ENCODE measurements at regions not wholly inside any gene's neighbourhood (a gene's known extent, or its start where the extent isn't known, plus 50 kb on each side); places are given as distances from the start of the nearest gene placed in this dataset.

DNA sequence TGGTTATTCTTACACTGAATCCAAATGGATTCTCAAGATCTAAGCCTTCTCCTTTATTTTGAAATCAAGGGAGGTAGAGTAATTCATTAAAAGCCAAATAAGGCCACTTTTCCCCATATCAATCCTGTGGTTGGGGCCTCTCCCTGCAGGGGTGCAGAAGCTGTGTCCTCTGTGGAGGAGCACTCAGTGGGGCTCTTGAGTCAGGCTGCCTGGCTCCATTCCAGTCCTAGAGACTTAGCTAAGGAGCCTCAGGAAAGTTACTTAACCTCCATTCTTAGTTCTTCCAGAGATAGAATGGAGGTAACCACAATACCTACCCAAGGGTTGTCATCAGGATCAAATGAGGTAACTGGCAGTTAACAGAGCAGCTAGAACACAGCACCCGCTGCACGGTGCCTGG is 564.3 kb downstream of the CMPK2 start:
- H3K9me3 Mint-ChIP-seq (ENCODE audit: unreplicated experiment), result no peaks in the 10 kb centered on the region
- intact Hi-C loops (cut with micrococcal nuclease), result no loop called here
- peak; percentile 0 for DNase-seq (ENCODE audit: unreplicated experiment)
- no TSS peak for BruUV-seq (replicated peaks)
- POLR2A ChIA-PET, result no interaction called here
- TF ChIP-seq CTCF (IDR thresholded peaks at IDR 0.05; ENCODE audit: unreplicated experiment), result no peak
- H3K27ac Mint-ChIP-seq (ENCODE audit: low read depth, unreplicated experiment), result no peak overlapping the region
- no peaks in the 10 kb centered on the region for H3K4me1 Mint-ChIP-seq (ENCODE audit: insufficient read depth, unreplicated experiment)
- no peak overlapping the region for H3K4me3 Mint-ChIP-seq (ENCODE audit: unreplicated experiment)
- H3K27me3 Mint-ChIP-seq (ENCODE audit: insufficient read depth, unreplicated experiment), result no peaks in the 10 kb centered on the region
- CTCF ChIA-PET, result no interaction called here
- no peaks in the 10 kb centered on the region for H3K36me3 Mint-ChIP-seq (ENCODE audit: insufficient read depth, unreplicated experiment)

DNA sequence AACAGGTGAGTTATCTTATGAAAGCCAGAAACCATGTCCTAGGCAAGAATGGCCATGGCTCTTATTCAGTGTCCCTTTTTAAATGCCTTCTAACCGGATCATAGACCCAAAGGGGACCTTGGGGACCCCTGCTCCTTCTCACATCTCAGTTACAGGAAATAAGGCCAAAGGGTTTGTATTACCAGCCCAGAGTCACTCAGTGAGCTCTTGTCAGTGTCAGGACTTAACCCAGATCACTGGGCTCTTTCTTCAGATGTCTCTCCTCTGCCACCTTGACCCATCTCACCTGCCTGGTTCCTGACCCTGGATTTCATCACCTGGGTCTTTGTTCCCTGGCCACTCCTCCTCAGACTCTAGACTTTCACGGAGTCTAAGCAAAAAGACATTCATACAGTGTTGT is 556.7 kb downstream of the CMPK2 start:
- H3K27ac Mint-ChIP-seq (ENCODE audit: low read depth, unreplicated experiment), result no peak overlapping the region
- no TSS peak for BruUV-seq (replicated peaks)
- ChIA-PET POLR2A (no interaction called here), CTCF (no interaction called here)
- no peak overlapping the region for H3K4me3 Mint-ChIP-seq (ENCODE audit: unreplicated experiment)
- H3K27me3 Mint-ChIP-seq (ENCODE audit: insufficient read depth, unreplicated experiment), result no peaks in the 10 kb centered on the region
- DNase-seq (ENCODE audit: unreplicated experiment), result no peak
- TF ChIP-seq CTCF (IDR thresholded peaks at IDR 0.05; ENCODE audit: unreplicated experiment), result no peak
- peaks cover 4% of the 10 kb centered on the region for H3K4me1 Mint-ChIP-seq (ENCODE audit: insufficient read depth, unreplicated experiment)
- H3K36me3 Mint-ChIP-seq (ENCODE audit: insufficient read depth, unreplicated experiment), result no peaks in the 10 kb centered on the region
- intact Hi-C loops (cut with micrococcal nuclease), result no loop called here
- no peaks in the 10 kb centered on the region for H3K9me3 Mint-ChIP-seq (ENCODE audit: unreplicated experiment)

GRCh38 chr2:6309415-6310255 is 556.1 kb downstream of the CMPK2 start:
- DNase-seq (ENCODE audit: unreplicated experiment), result no peak
- Mint-ChIP-seq H3K4me1 (ENCODE audit: insufficient read depth, unreplicated experiment) (peaks cover 4% of the 10 kb centered on the region), H3K27ac (ENCODE audit: low read depth, unreplicated experiment) (no peak overlapping the region), H3K9me3 (ENCODE audit: unreplicated experiment) (no peaks in the 10 kb centered on the region), H3K36me3 (ENCODE audit: insufficient read depth, unreplicated experiment) (no peaks in the 10 kb centered on the region), H3K4me3 (ENCODE audit: unreplicated experiment) (no peak overlapping the region), H3K27me3 (ENCODE audit: insufficient read depth, unreplicated experiment) (no peaks in the 10 kb centered on the region)
- CTCF ChIA-PET, result interaction anchor here (0.9 kb wide), 1 partner anchor 16 kb away, joined by 4 read pairs; no protein-coding TSS in a partner anchor
- POLR2A ChIA-PET, result no interaction called here
- no peak for TF ChIP-seq CTCF (IDR thresholded peaks at IDR 0.05; ENCODE audit: unreplicated experiment)
- intact Hi-C loops (cut with micrococcal nuclease), result no loop called here
- BruUV-seq (replicated peaks), result no TSS peak

DNA sequence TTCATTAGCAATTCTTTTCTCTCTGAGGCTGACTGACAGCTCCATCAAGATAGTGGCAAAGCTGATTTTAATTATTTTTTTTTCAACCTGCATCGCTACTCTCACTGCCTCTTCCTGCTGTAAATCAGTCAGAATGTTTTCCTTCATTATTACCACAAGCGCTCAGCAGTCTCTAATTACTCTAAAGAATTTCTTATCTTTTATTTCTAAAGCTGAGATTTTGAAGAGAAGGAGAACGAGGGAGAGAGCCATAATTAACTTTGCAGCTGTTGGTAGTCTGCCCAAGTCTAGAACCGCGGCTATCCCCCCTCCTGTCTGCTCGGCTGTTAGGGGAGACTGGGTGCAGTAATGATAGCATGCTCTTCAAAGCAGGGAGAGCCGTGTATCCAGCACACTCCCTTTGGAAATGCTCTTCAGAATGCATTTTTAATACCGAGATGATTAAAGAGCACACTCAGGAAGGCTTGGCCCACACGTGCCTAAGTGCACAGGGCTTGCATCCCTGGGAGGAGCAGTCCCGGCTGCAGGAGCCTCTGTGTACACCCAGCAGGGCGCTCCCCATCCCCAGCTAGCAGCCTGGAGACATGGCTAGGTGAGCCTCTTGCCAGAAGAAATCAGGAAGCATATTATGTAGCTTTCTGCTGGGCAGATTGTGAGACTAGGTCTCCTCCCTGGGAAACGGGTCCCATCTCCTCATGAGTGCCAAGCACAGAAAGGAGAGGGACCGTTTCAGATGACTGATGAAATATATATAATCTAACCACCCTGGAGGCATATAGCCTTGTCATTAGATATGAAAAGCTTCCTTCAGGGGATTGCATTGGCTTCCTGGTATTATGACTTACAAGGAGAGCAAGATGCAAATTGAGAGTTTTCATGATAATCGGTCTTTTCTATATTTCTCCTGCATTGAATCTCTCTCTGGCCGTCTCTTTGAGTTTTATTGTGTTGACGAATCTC is 555.2 kb downstream of the CMPK2 start:
- intact Hi-C loops (cut with micrococcal nuclease), result no loop called here
- Mint-ChIP-seq H3K4me1 (ENCODE audit: insufficient read depth, unreplicated experiment) (peaks cover 4% of the 10 kb centered on the region), H3K27ac (ENCODE audit: low read depth, unreplicated experiment) (no peak overlapping the region), H3K36me3 (ENCODE audit: insufficient read depth, unreplicated experiment) (no peaks in the 10 kb centered on the region), H3K4me3 (ENCODE audit: unreplicated experiment) (no peak overlapping the region), H3K9me3 (ENCODE audit: unreplicated experiment) (no peaks in the 10 kb centered on the region), H3K27me3 (ENCODE audit: insufficient read depth, unreplicated experiment) (no peaks in the 10 kb centered on the region)
- TF ChIP-seq CTCF (IDR thresholded peaks at IDR 0.05; ENCODE audit: unreplicated experiment), result no peak
- DNase-seq (ENCODE audit: unreplicated experiment), result no peak
- no TSS peak for BruUV-seq (replicated peaks)
- ChIA-PET POLR2A (no interaction called here), CTCF (interaction anchor here (0.9 kb wide), 1 partner anchor 16 kb away, joined by 4 read pairs; no protein-coding TSS in a partner anchor)

Measured in MCF 10A (cell line).